HEK293 (cell line): ENCODE measurements at regions not wholly inside any gene's neighbourhood (a gene's known extent, or its start where the extent isn't known, plus 50 kb on each side); places are given as distances from the start of the nearest gene placed in this dataset.

Experiments used
- OVOL3 ChIP-seq: fragments of 450-650 bp; formaldehyde crosslinking; IDR thresholded peaks from 2 replicates; pipeline ENCODE4 v1.5.1; 2016; ENCODE audit warnings: missing biosample characterization, missing genetic modification characterization
- REPIN1 ChIP-seq: fragments of 450-650 bp; formaldehyde crosslinking; IDR thresholded peaks from 2 replicates; pipeline ENCODE4 v1.5.1; 2017; ENCODE audit warnings: missing biosample characterization, missing genetic modification characterization, low read depth
- ZNF112 ChIP-seq: fragments of 450-650 bp; formaldehyde crosslinking; IDR thresholded peaks from 2 replicates; pipeline ENCODE4 v1.5.0; 2017; ENCODE audit warnings: missing biosample characterization, missing genetic modification characterization
- ZNF274 ChIP-seq, 2 experiments: fragments of 200-500 bp in 1 of 2; fragments of 450-650 bp in 1 of 2; sonication (Bioruptor generic) in 1 of 2; formaldehyde crosslinking in 1 of 2; IDR thresholded peaks; 2 replicates each; pipeline versions ENCODE4 v1.5.1 to v1.6.1; 2014 to 2016; ENCODE audit warnings: borderline replicate concordance in 1 of 2, inconsistent platforms in 1 of 2, low read length in 1 of 2, missing biosample characterization in 1 of 2, missing genetic modification characterization in 1 of 2
- ZNF768 ChIP-seq: fragments of 450-650 bp; formaldehyde crosslinking; IDR thresholded peaks from 2 replicates; pipeline ENCODE4 v1.5.1; 2018; ENCODE audit warnings: missing biosample characterization, mild to moderate bottlenecking, missing genetic modification characterization
- TF ChIP-seq, protein P1 (sequence below): fragments of 450-650 bp; formaldehyde crosslinking; IDR thresholded peaks from 2 replicates; pipeline ENCODE4 v1.5.1; 2016; ENCODE audit warnings: missing biosample characterization, missing genetic modification characterization

DNA sequence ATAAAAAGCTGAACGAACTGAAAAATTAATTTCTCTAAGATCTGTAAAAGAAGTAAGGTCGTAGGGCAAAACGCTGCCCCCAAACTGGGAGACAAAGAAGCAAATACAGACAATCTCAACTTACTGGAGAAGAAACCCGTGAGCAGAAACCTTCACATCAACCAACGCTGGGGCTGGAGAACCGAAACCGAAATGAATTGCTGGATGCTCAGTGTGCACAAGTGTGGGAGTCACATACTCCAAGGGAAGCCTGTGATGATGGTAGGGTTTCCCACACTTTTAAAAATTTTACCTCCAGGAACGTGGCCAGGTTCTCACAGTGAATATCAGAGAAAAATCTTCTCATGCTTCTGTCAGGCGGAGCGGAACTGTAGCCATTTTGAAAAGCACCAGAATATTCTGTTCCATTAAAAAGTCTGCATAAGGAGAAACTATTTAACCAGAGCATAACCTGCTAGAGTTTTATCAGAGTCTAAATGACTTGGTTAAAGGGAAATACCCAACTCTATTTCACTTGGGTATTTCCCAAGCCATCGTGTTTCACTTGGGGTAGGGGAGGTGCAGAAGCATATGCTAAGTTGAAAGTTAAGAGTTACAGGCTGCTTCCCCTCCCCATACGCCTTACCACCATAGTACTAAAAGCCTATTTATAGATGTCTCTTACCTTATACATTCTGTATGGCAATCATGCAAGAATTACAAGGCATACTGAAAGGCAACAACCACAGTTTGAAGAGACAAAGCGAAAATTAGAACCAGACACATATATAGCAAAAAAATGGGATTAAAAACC is 110.5 kb upstream of the SLITRK1 start:
- TF ChIP-seq, protein P1, sequence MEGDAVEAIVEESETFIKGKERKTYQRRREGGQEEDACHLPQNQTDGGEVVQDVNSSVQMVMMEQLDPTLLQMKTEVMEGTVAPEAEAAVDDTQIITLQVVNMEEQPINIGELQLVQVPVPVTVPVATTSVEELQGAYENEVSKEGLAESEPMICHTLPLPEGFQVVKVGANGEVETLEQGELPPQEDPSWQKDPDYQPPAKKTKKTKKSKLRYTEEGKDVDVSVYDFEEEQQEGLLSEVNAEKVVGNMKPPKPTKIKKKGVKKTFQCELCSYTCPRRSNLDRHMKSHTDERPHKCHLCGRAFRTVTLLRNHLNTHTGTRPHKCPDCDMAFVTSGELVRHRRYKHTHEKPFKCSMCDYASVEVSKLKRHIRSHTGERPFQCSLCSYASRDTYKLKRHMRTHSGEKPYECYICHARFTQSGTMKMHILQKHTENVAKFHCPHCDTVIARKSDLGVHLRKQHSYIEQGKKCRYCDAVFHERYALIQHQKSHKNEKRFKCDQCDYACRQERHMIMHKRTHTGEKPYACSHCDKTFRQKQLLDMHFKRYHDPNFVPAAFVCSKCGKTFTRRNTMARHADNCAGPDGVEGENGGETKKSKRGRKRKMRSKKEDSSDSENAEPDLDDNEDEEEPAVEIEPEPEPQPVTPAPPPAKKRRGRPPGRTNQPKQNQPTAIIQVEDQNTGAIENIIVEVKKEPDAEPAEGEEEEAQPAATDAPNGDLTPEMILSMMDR: no peak
- TF ChIP-seq REPIN1 (tag by site-specific recombination) (no peak), OVOL3 (no peak), ZNF768 (tag by site-specific recombination) (no peak), ZNF112 (tag by site-specific recombination) (no peak), ZNF274 (IDR thresholded peaks at IDR 0.05; ENCODE audit: low read length) (no peak), ZNF274 (tag by site-specific recombination; IDR thresholded peaks at IDR 0.05; ENCODE audit: borderline replicate concordance) (no peak)
